OCI-LY7 (cell line): ENCODE measurements at regions not wholly inside any gene's neighbourhood (a gene's known extent, or its start where the extent isn't known, plus 50 kb on each side); places are given as distances from the start of the nearest gene placed in this dataset.

ENCODE experiments used
- BruUV-seq: library from RNA; stranded (reverse); fragments of 400-500 nt; replicated peaks from 2 replicates; lab custom pipeline; 2021; lab: Mats Ljungman, UMichigan
- CTCF ChIA-PET: fragments of 300-600 bp; sonication (Branson Sonifier 250); formaldehyde crosslinking; loops from one replicate; lab custom pipeline; 2022; ENCODE audit warnings: antibody characterized with exemption; ENCODE audit not compliant: unreplicated experiment; lab: Charles Lee
- POLR2A ChIA-PET: fragments of 300-600 bp; sonication (Branson Sonifier 250); formaldehyde crosslinking; loops from one replicate; lab custom pipeline; 2022; ENCODE audit warnings: antibody characterized with exemption; lab: Charles Lee
- DNase-seq: peaks from one replicate; pipeline ENCODE4 v3.0.0-alpha.2; 2015; ENCODE audit warnings: low spot score
- H2AFZ ChIP-seq: fragments of 200-600 bp; sonication (generic), shearing (Covaris generic); 2 replicates; pipeline ENCODE4 v1.6.1; 2014; ENCODE audit warnings: mild to moderate bottlenecking, antibody characterized with exemption, low read length, moderate library complexity
- H3K27ac ChIP-seq: fragments of 200-600 bp; sonication (generic); 2 replicates; pipeline ENCODE4 v1.5.1; 2014; ENCODE audit warnings: mixed run types, low read depth, mild to moderate bottlenecking, moderate library complexity, low read length, inconsistent platforms; ENCODE audit not compliant: poor library complexity, severe bottlenecking
- H3K36me3 ChIP-seq: fragments of 200-600 bp; sonication (generic); 2 replicates; pipeline ENCODE4 v1.6.1; 2014; ENCODE audit warnings: mild to moderate bottlenecking, antibody characterized with exemption, low read length, moderate library complexity, mixed read lengths; ENCODE audit not compliant: insufficient read depth
- H3K4me1 ChIP-seq: fragments of 200-600 bp; sonication (generic); 2 replicates; pipeline ENCODE4 v1.5.1; 2014; ENCODE audit warnings: mild to moderate bottlenecking, low read length; ENCODE audit not compliant: insufficient read depth, poor library complexity, severe bottlenecking
- H3K4me2 ChIP-seq: fragments of 200-600 bp; sonication (generic); 2 replicates; pipeline ENCODE4 v1.6.1; 2014; ENCODE audit warnings: mild to moderate bottlenecking, low read length
- H3K4me3 ChIP-seq: fragments of 200-600 bp; sonication (generic); 2 replicates; pipeline ENCODE4 v1.5.1; 2014; ENCODE audit warnings: mild to moderate bottlenecking, low read depth, low read length; ENCODE audit not compliant: poor library complexity, severe bottlenecking
- H3K79me2 ChIP-seq: fragments of 200-600 bp; sonication (generic); 2 replicates; pipeline ENCODE4 v1.6.1; 2016; ENCODE audit warnings: low read depth, mild to moderate bottlenecking, low read length, moderate library complexity, mixed read lengths; ENCODE audit not compliant: insufficient read depth
- H3K9me2 ChIP-seq: fragments of 200-600 bp; sonication (generic); 2 replicates; pipeline ENCODE4 v1.6.1; 2016; ENCODE audit warnings: mild to moderate bottlenecking, low read length, mixed read lengths; ENCODE audit not compliant: insufficient read depth
- H3K9me3 ChIP-seq: fragments of 200-600 bp; sonication (generic); 2 replicates; pipeline ENCODE4 v1.6.1; 2014; ENCODE audit warnings: mild to moderate bottlenecking, mixed run types, low read length, mixed read lengths
- H4K20me1 ChIP-seq: fragments of 200-600 bp; sonication (generic); 2 replicates; pipeline ENCODE4 v1.6.1; 2014; ENCODE audit warnings: mild to moderate bottlenecking, antibody characterized with exemption, low read length, moderate library complexity, mixed read lengths; ENCODE audit not compliant: insufficient read depth
- CTCF ChIP-seq: fragments of 200-600 bp; sonication (generic); conservative IDR thresholded peaks from 2 replicates; pipeline ENCODE4 v1.5.1; 2014; ENCODE audit warnings: mild to moderate bottlenecking, antibody characterized with exemption, low read length, moderate library complexity, mixed read lengths
- EZH2phosphoT487 ChIP-seq: fragments of 200-600 bp; sonication (generic); IDR thresholded peaks from 2 replicates; pipeline ENCODE4 v1.6.1; 2018; ENCODE audit warnings: low read depth, borderline replicate concordance, mild to moderate bottlenecking, mixed run types, antibody characterized with exemption, low read length, moderate library complexity, mixed read lengths
- intact Hi-C: fragments of 100-400 bp; cut with micrococcal nuclease; formaldehyde crosslinking; loops from one replicate; pipeline ENCODE4 v1.10.0; 2022; ENCODE audit not compliant: unreplicated experiment

DNA sequence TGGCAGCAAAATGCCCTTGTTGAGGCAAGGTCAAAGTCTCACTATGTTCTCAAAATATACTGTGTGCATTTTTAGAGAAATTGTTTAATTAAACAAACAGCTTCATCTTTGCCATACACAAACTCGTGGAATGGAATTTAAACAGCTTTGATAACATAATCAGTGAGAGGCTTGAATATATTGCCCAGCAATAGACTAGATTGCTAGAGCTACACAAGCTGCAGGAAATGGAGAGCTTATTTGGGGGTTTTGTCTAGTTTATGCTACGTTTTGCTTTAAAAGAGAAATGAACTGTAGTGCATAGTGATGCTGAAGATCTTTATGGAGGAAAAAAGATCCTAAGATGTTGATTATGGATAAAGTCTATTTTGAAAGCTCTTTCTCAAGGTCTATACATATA, 166.8 kb upstream of the HMCN1 start:
- no peaks in the 10 kb centered on the region for H3K36me3 ChIP-seq
- DNase-seq, result no peak
- no TSS peak for BruUV-seq
- no peak overlapping the region for H2AFZ ChIP-seq
- TF ChIP-seq EZH2phosphoT487 (no peak), CTCF (no peak)
- ChIA-PET CTCF (no interaction called here), POLR2A (no interaction called here)
- H3K4me1 ChIP-seq, result no peaks in the 10 kb centered on the region
- no peaks in the 10 kb centered on the region for H3K9me2 ChIP-seq
- H3K9me3 ChIP-seq, result no peaks in the 10 kb centered on the region
- no peaks in the 10 kb centered on the region for H3K79me2 ChIP-seq
- H3K4me3 ChIP-seq, result no peak overlapping the region
- no peak overlapping the region for H3K27ac ChIP-seq
- H4K20me1 ChIP-seq, result no peaks in the 10 kb centered on the region
- intact Hi-C loops, result no loop called here
- no peak overlapping the region for H3K4me2 ChIP-seq

- no peak overlapping the region for H3K27ac ChIP-seq
- no peaks in the 10 kb centered on the region for H3K36me3 ChIP-seq
- no peaks in the 10 kb centered on the region for H3K79me2 ChIP-seq
- TF ChIP-seq EZH2phosphoT487 (no peak), CTCF (no peak)
- no peak overlapping the region for H3K4me3 ChIP-seq
- intact Hi-C loops, result no loop called here
- no peak for DNase-seq
- H3K9me3 ChIP-seq, result no peaks in the 10 kb centered on the region
- CTCF ChIA-PET, result no interaction called here
- POLR2A ChIA-PET, result no interaction called here
- H4K20me1 ChIP-seq, result no peaks in the 10 kb centered on the region
- no peak overlapping the region for H2AFZ ChIP-seq
- H3K4me2 ChIP-seq, result no peak overlapping the region; the same call in 1 of the 2 replicates
- no peaks in the 10 kb centered on the region for H3K4me1 ChIP-seq
- BruUV-seq, result no TSS peak
- no peaks in the 10 kb centered on the region for H3K9me2 ChIP-seq
These were observed 167.2 kb upstream of the HMCN1 start for GRCh38 chr1:185566995-185567394.

DNA sequence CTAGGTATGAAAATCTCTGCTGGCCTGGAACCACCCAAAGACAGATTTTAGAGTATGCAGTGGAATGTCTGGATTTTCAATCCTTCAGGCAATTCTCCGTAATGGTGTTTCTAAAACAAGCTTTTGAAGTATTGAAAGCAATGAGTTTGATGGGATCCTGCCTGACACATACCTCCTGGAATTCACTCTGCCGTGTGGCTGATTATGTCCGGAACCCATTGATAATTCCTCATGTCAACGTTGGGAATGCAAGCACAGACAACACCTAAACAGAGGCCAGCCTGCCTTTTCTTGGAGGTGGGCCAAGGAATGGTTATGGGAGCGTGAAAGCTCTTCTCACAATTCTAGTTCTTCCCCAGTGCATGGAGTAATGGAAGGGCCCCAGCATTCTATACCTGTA, 168.9 kb upstream of the HMCN1 start:
- H3K4me3 ChIP-seq, result no peak overlapping the region
- no peak for DNase-seq
- no peak overlapping the region for H2AFZ ChIP-seq
- no peak overlapping the region for H3K4me2 ChIP-seq
- TF ChIP-seq CTCF (no peak), EZH2phosphoT487 (no peak)
- H3K79me2 ChIP-seq, result no peaks in the 10 kb centered on the region
- H3K9me3 ChIP-seq, result no peaks in the 10 kb centered on the region
- no peaks in the 10 kb centered on the region for H3K36me3 ChIP-seq
- POLR2A ChIA-PET, result interaction anchor here (0.7 to 1.0 kb wide), 2 partner anchors 11 to 20 kb away, joined by 3 read pairs; no protein-coding TSS in a partner anchor
- no TSS peak for BruUV-seq
- no peak overlapping the region for H3K27ac ChIP-seq
- no peaks in the 10 kb centered on the region for H3K4me1 ChIP-seq
- H4K20me1 ChIP-seq, result no peaks in the 10 kb centered on the region
- CTCF ChIA-PET, result no interaction called here
- intact Hi-C loops, result no loop called here
- H3K9me2 ChIP-seq, result no peaks in the 10 kb centered on the region
